ENCODE measurements at regions not wholly inside any gene's neighbourhood (a gene's known extent, or its start where the extent isn't known, plus 50 kb on each side); places are given as distances from the start of the nearest gene placed in this dataset.

GRCh38 chr3:150221904-150222523 lies 186.1 kb upstream of the TSC22D2 start:
- H3K4me3 ChIP-seq, result no peak overlapping the region
- H3K4me1 ChIP-seq (replicated peaks in 1 of 2; ENCODE audit: control insufficient read depth in 2 of 2, insufficient read depth in 2 of 2, low read length in 2 of 2), result peaks cover 0 to 5% of the 10 kb centered on the region in 2 experiments; a peak in 1 of 5 replicates
- H4K20me1 ChIP-seq (replicated peaks; ENCODE audit: control insufficient read depth, insufficient read depth, low read length), result no peaks in the 10 kb centered on the region
- H3K27ac ChIP-seq (ENCODE audit: extremely low read depth, low read depth, low read length), result no peak overlapping the region
- BruUV-seq (replicated peaks), result no TSS peak
- no peaks in the 10 kb centered on the region for H3K9me1 ChIP-seq (ENCODE audit: control insufficient read depth, insufficient read depth, low read length)
- H3K36me3 ChIP-seq (ENCODE audit: control insufficient read depth, insufficient read depth, low read length), result no peaks in the 10 kb centered on the region
- peak; percentile 11; the same call in 2 of the 3 replicates for ATAC-seq
- H2AFZ ChIP-seq (ENCODE audit: low read depth, low read length), result no peak overlapping the region
- intact Hi-C loops (cut with micrococcal nuclease), result loop anchor here (1.0 to 5.0 kb wide), 4 partner anchors 255 to 645 kb away; no protein-coding TSS in a partner anchor
- FAIRE-seq, result no peak
- in situ Hi-C loops (cut with MboI), result no loop called here
- DNase-seq (ENCODE audit: extremely low read depth in 1 of 4, low spot score in 3 of 4), result no peak
- ChIA-PET CTCF (ENCODE audit: low intra/inter-chr PET ratio) (interaction anchor here (0.6 to 3.1 kb wide), 3 partner anchors 238 to 286 kb away, joined by 3 to 20 read pairs (median 5); no protein-coding TSS in a partner anchor), POLR2A (no interaction called here)
- WGBS (ENCODE audit: insufficient coverage, low coverage, missing lambda C conversion rate), result 5% methylated on average over 9 of the region's 10 CpGs
- peaks cover 21 to 58% of the 10 kb centered on the region in 2 experiments for H3K27me3 ChIP-seq (ENCODE audit: control insufficient read depth in 2 of 2, insufficient read depth in 2 of 2, low read length in 2 of 2)
- H3K79me2 ChIP-seq (ENCODE audit: control insufficient read depth, insufficient read depth, low read length), result no peaks in the 10 kb centered on the region
- H3K9ac ChIP-seq (ENCODE audit: insufficient read depth in 1 of 2, low read depth in 2 of 2, low read length in 2 of 2), result no peak overlapping the region
- no peaks in the 10 kb centered on the region; the same call in none of the 2 replicates for H3K9me3 ChIP-seq (replicated peaks; ENCODE audit: control insufficient read depth, insufficient read depth, low read depth, low read length)
- no peak overlapping the region for H3K4me2 ChIP-seq (ENCODE audit: insufficient read depth, low read length)
- TF ChIP-seq CXXC5 (CRISPR knock-in tag; IDR thresholded peaks at IDR 0.05) (no peak), XRCC3 (IDR thresholded peaks at IDR 0.05) (no peak), HBP1 (CRISPR knock-in tag; IDR thresholded peaks at IDR 0.05) (0 out of 2 replicates have a peak, but pooled peaks have one; percentile 47), ZNF518B (CRISPR knock-in tag; IDR thresholded peaks at IDR 0.05) (no peak), DEAF1 (CRISPR knock-in tag; IDR thresholded peaks at IDR 0.05) (no peak), MCM3 (IDR thresholded peaks at IDR 0.05) (peak; percentile 62; the same call in 1 of the 2 replicates), ADNP (tag; IDR thresholded peaks at IDR 0.05) (no peak), TFE3 (CRISPR knock-in tag; IDR thresholded peaks at IDR 0.05) (no peak), ILF3 (IDR thresholded peaks at IDR 0.05; ENCODE audit: borderline replicate concordance) (no peak)
